Fibroblast of pulmonary artery (primary cell): ENCODE measurements at regions not wholly inside any gene's neighbourhood (a gene's known extent, or its start where the extent isn't known, plus 50 kb on each side); places are given as distances from the start of the nearest gene placed in this dataset.
"Not testable (repeated sequence)": the region's sequence is repeated elsewhere in the genome, so short reads cannot be mapped to it uniquely, and the experiment has no call there.

Experiments used
- DNase-seq: peaks from one replicate; pipeline ENCODE4 v3.0.0-alpha.2; 2010; ENCODE audit warnings: low read depth
- H3K4me3 ChIP-seq: replicated peaks from 2 replicates; pipeline ENCODE4 v1.5.1; 2011; ENCODE audit warnings: low read depth, mild to moderate bottlenecking, control low read depth, low read length, moderate library complexity
- CTCF ChIP-seq: IDR thresholded peaks from 2 replicates; pipeline ENCODE4 v1.5.1; 2011; ENCODE audit warnings: mild to moderate bottlenecking, control low read depth, low read length, inconsistent platforms; ENCODE audit errors: missing control alignments

- DNase-seq = no peak
These were observed 207.1 kb upstream of the FERD3L start for GRCh38 chr7:19352305-19352695.

DNA sequence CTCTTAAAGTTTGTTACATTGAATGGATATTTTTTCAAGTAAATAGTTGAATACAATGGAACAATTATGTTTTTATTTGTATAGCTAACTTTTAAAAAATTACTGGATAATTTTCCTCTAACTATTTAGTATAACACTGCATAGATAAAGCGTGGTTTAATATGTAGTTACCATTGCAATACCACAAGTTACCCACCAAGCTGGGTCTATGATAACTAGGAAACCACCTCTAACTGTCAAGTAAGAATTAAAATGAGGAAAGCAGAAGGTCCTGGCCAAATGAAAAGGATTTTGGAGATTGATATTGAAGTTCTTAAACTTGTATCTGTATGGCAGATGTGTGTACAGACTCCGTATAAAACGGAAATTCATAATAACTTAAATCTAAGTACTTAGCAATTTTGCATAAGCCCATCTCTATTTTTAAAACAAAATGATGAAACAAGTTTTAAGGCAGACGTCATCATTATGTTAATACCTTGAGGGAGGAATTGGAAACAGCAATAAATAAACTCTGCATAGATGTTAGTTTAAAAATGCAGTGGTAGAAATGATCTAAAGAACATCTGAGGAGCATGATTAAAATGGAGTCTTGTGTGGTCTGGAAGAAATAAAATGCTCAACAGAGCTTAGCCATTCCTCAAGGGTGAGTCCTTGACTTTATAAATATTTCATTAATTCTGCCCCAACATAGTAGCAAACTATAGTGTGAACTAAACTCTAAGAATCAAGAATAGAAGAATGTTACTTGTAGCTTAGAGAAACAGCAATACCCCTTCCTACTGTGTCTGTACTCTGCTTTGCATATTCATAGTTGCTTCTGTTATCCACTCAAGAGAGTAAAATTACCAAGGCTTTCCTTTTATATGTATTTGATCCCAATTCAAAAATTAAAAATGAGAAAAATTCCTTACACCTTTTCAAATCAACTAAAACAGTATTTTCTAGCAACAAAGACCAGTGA is 206.4 kb upstream of the FERD3L start:
- no peak for TF ChIP-seq CTCF
- no peak overlapping the region for H3K4me3 ChIP-seq
- DNase-seq = no peak

More at GRCh38 chr7:19352305-19352695, 207.1 kb upstream of the FERD3L start:
- H3K4me3 ChIP-seq = no peak overlapping the region
- no peak for TF ChIP-seq CTCF

DNA sequence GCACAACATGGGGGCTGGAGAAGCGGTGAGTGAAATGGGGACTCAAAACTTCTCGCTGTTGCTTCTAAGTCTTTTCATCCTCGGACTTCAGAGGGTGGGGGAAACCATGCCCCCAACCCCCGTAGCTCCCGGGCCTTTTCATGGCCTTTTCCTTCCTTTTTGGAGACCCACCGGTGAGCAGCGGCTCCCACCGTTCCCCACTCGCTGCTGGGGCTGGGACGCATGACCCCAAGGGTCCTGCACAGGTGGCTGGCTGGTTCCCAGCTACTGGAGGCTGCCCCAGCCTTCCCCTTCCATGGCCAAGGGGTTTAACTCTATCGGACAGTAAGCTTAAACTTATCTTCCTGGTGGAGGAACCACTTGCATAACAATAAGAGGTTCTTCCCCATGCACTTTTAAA is 194.3 kb upstream of the FERD3L start:
- H3K4me3 ChIP-seq = no peak overlapping the region
- no peak for DNase-seq
- TF ChIP-seq CTCF = no peak

DNA sequence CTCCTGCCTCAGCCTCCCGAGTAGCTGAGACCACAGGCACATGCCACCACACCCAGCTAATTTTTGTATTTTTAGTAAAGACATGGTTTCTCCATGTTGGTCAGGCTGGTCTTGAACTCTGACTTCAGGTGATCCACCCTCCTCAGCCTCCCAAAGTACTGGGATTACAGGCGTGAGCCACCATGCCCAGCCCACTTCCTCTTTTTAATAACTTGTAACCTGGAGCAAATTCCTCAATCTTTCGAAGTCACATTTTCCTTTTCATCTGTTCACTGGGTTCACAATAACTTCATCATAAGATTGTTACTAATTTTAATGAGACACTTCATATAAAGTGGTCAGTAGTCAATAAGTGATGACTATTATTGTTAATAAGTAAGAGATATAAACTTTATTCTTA is 193.3 kb upstream of the FERD3L start:
- not testable (repeated sequence) for H3K4me3 ChIP-seq, DNase-seq

GRCh38 chr7:19336836-19337383 is 191.7 kb upstream of the FERD3L start:
- H3K4me3 ChIP-seq = no peak overlapping the region
- DNase-seq = no peak
- no peak for TF ChIP-seq CTCF

DNA sequence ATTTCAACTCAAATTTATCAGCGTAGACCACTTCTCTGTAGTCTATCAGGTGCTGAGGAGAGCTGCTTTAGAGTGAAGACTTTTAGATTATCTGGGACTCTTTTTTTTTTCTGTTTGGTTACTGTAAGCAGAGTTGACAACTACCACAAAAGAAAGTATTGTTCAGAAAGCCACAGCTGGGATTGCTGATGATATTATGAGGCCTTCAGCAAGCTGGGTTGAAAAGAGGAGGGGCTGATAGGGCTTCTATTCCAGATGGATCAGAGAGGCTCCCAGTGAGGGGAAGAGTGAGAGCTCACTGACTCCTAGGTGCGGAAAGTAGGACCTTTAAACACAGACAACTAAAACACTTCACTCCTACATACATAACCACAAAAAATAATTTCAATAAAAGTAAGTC is 188.5 kb upstream of the FERD3L start:
- H3K4me3 ChIP-seq = no peak overlapping the region
- no peak for TF ChIP-seq CTCF
- no peak for DNase-seq

DNA sequence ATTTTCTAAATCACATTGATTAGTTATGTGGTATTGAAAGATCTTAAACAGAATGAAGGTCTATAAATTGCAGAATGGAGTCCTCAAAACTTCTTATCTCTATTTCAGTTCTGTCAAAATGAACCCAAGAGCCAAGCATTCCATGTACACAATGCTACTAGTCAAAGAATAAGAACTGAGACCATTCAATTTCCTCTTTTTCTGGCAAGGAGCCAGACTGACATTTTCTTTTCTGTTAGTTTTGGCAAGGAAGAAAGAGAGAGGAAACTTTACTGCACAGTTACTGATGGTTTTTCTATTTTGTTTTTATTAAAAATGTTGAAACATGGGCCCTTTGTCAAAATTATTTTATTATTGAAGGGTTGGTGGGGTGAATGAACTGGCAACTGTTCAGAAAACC is 181.8 kb upstream of the FERD3L start:
- DNase-seq = peak; percentile 91
- no peak for TF ChIP-seq CTCF
- H3K4me3 ChIP-seq = no peak overlapping the region
